ENCODE measurements at regions not wholly inside any gene's neighbourhood (a gene's known extent, or its start where the extent isn't known, plus 50 kb on each side); places are given as distances from the start of the nearest gene placed in this dataset.

DNA sequence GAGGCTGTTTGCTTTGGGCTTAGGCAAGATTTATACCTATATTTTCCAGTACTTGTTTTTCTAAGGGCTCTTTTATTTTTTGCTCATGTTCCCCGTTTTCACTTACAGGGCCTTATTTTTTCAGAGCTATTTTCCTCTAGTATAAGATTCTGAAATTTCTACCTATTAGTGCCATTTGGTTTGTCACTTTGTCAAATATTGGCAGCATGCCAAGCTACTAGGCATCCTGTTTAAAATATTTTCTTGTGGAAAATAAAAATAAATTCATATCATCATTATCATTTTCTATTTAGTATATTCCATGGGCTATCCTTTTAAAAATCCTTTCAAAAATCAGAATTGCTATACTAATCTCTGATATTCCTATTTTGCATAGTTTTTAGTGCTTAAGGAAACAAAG is 64.8 kb upstream of the CHST9 start:
- WGBS (ENCODE audit: insufficient coverage, insufficient replicate concordance, low lambda C conversion rate, missing lambda C conversion rate) = 0% methylated on average over 1 of the region's 1 CpG
- ChIA-PET POLR2A (no interaction called here), CTCF (no interaction called here), RAD21 (ENCODE audit: unreplicated experiment) (no interaction called here), SMC1A (ENCODE audit: uncharacterized antibody, unreplicated experiment) (no interaction called here)
- DNase-seq (ENCODE audit: low read depth, low spot score) = no peak
- no peaks in the 10 kb centered on the region for H3K79me2 ChIP-seq (ENCODE audit: control insufficient read depth, insufficient read depth, low read length)
- no peak overlapping the region for H3K4me3 ChIP-seq
- H3K4me1 ChIP-seq (ENCODE audit: control insufficient read depth, insufficient read depth, low read length) = no peaks in the 10 kb centered on the region
- H3K27ac ChIP-seq (ENCODE audit: control insufficient read depth, insufficient read depth) = no peak overlapping the region
- H3K36me3 ChIP-seq (ENCODE audit: control insufficient read depth in 2 of 2, insufficient read depth in 2 of 2, low read length in 1 of 2) = no peaks in the 10 kb centered on the region
- no peak for ATAC-seq
- no peak overlapping the region for H2AFZ ChIP-seq (ENCODE audit: control insufficient read depth, low read depth, low read length)
- no peak overlapping the region for H3K9ac ChIP-seq (ENCODE audit: control insufficient read depth, insufficient read depth, low read length)
- intact Hi-C loops (cut with micrococcal nuclease; ENCODE audit: unreplicated experiment) = no loop called here
- in situ Hi-C loops (cut with MboI) = no loop called here
- no TSS peak for BruUV-seq (replicated peaks)
- H3K27me3 ChIP-seq (replicated peaks in 1 of 2; ENCODE audit: control insufficient read depth in 2 of 2, insufficient read depth in 2 of 2, low read length in 1 of 2) = no peaks in the 10 kb centered on the region
- H3K4me2 ChIP-seq (ENCODE audit: control insufficient read depth, insufficient read depth) = no peak overlapping the region
- H3K9me3 ChIP-seq (replicated peaks; ENCODE audit: control insufficient read depth, insufficient read depth, low read length) = no peaks in the 10 kb centered on the region
- no peak for FAIRE-seq
- no peaks in the 10 kb centered on the region for H4K20me1 ChIP-seq (ENCODE audit: control insufficient read depth, insufficient read depth)
- no peak for TF ChIP-seq EP300 (IDR thresholded peaks at IDR 0.05; ENCODE audit: borderline replicate concordance in 1 of 2, control insufficient read depth in 1 of 2, low read depth in 2 of 2, low read length in 2 of 2)
- TF ChIP-seq KLF5 (IDR thresholded peaks at IDR 0.05; ENCODE audit: partially characterized antibody) = no peak
- TF ChIP-seq SMAD1 (IDR thresholded peaks at IDR 0.05; ENCODE audit: low read depth, partially characterized antibody) = no peak
- TF ChIP-seq USF1 (IDR thresholded peaks at IDR 0.05; ENCODE audit: borderline replicate concordance, extremely low read length, insufficient read depth, low read depth, low read length) = no peak
- TF ChIP-seq ZNF217 (IDR thresholded peaks at IDR 0.05) = no peak
- no peak for TF ChIP-seq LARP7 (IDR thresholded peaks at IDR 0.05)
- no peak for TF ChIP-seq ZNF622 (IDR thresholded peaks at IDR 0.05)
- TF ChIP-seq, protein P1, sequence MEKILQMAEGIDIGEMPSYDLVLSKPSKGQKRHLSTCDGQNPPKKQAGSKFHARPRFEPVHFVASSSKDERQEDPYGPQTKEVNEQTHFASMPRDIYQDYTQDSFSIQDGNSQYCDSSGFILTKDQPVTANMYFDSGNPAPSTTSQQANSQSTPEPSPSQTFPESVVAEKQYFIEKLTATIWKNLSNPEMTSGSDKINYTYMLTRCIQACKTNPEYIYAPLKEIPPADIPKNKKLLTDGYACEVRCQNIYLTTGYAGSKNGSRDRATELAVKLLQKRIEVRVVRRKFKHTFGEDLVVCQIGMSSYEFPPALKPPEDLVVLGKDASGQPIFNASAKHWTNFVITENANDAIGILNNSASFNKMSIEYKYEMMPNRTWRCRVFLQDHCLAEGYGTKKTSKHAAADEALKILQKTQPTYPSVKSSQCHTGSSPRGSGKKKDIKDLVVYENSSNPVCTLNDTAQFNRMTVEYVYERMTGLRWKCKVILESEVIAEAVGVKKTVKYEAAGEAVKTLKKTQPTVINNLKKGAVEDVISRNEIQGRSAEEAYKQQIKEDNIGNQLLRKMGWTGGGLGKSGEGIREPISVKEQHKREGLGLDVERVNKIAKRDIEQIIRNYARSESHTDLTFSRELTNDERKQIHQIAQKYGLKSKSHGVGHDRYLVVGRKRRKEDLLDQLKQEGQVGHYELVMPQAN (conservative IDR thresholded peaks at IDR 0.05) = no peak
- TF ChIP-seq, protein P2, sequence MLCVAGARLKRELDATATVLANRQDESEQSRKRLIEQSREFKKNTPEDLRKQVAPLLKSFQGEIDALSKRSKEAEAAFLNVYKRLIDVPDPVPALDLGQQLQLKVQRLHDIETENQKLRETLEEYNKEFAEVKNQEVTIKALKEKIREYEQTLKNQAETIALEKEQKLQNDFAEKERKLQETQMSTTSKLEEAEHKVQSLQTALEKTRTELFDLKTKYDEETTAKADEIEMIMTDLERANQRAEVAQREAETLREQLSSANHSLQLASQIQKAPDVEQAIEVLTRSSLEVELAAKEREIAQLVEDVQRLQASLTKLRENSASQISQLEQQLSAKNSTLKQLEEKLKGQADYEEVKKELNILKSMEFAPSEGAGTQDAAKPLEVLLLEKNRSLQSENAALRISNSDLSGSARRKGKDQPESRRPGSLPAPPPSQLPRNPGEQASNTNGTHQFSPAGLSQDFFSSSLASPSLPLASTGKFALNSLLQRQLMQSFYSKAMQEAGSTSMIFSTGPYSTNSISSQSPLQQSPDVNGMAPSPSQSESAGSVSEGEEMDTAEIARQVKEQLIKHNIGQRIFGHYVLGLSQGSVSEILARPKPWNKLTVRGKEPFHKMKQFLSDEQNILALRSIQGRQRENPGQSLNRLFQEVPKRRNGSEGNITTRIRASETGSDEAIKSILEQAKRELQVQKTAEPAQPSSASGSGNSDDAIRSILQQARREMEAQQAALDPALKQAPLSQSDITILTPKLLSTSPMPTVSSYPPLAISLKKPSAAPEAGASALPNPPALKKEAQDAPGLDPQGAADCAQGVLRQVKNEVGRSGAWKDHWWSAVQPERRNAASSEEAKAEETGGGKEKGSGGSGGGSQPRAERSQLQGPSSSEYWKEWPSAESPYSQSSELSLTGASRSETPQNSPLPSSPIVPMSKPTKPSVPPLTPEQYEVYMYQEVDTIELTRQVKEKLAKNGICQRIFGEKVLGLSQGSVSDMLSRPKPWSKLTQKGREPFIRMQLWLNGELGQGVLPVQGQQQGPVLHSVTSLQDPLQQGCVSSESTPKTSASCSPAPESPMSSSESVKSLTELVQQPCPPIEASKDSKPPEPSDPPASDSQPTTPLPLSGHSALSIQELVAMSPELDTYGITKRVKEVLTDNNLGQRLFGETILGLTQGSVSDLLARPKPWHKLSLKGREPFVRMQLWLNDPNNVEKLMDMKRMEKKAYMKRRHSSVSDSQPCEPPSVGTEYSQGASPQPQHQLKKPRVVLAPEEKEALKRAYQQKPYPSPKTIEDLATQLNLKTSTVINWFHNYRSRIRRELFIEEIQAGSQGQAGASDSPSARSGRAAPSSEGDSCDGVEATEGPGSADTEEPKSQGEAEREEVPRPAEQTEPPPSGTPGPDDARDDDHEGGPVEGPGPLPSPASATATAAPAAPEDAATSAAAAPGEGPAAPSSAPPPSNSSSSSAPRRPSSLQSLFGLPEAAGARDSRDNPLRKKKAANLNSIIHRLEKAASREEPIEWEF (IDR thresholded peaks at IDR 0.05; ENCODE audit: insufficient replicate concordance, low read depth, low read length) = no peak
- TF ChIP-seq ZBTB11 (CRISPR knock-in tag; IDR thresholded peaks at IDR 0.05) = no peak

Data from GM12878 (cell line).